ENCODE measurements at regions not wholly inside any gene's neighbourhood (a gene's known extent, or its start where the extent isn't known, plus 50 kb on each side); places are given as distances from the start of the nearest gene placed in this dataset.

DNA sequence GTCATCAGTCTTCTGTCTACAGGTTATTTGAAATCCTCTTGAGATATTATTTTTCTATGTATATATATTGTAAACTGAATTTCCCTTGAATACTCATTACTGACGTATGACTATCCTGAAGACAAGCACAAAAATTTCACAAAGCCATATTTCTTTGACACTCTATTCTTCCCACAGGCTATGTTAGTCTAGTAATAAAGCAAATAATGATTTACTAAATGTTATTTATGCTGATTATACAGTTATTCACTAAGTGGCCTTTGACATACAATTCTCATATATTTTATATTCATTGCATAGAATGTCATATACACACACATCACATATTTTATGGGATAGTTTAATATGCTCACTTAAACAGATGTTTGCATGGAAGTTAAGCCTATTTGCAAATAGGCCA lies 793.0 kb upstream of the GRAMD2B start:
- ATAC-seq (ENCODE audit: low FRiP score) (no peak), DNase-seq (ENCODE audit: low spot score) (no peak)
- TF ChIP-seq, protein P1, sequence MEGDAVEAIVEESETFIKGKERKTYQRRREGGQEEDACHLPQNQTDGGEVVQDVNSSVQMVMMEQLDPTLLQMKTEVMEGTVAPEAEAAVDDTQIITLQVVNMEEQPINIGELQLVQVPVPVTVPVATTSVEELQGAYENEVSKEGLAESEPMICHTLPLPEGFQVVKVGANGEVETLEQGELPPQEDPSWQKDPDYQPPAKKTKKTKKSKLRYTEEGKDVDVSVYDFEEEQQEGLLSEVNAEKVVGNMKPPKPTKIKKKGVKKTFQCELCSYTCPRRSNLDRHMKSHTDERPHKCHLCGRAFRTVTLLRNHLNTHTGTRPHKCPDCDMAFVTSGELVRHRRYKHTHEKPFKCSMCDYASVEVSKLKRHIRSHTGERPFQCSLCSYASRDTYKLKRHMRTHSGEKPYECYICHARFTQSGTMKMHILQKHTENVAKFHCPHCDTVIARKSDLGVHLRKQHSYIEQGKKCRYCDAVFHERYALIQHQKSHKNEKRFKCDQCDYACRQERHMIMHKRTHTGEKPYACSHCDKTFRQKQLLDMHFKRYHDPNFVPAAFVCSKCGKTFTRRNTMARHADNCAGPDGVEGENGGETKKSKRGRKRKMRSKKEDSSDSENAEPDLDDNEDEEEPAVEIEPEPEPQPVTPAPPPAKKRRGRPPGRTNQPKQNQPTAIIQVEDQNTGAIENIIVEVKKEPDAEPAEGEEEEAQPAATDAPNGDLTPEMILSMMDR (IDR thresholded peaks at IDR 0.05): no peak

DNA sequence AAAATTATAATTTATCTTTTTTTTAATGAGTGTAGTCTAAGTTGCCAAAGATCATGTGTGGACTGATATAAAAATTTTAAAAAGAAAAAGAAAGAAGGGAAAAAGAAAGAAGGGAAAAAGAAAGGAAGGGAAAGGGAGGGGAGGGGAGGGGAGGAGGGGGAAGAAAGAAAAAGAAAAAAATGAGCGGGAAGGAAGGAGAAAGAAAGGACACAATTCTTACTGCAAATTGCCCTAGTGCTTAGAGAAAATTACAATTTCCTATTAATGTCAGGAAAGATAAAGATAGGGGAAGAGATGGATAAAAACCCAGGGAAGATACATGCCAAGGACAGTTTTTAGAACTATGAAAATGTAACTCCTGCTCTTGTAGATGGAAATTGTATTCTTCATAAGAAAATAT lies 789.7 kb upstream of the GRAMD2B start:
- no peak for ATAC-seq (ENCODE audit: low FRiP score)
- DNase-seq (ENCODE audit: low spot score): no peak
- TF ChIP-seq, protein P1 (IDR thresholded peaks at IDR 0.05): no peak

GRCh38 chr5:125634216-125634835 lies 788.9 kb upstream of the GRAMD2B start:
- TF ChIP-seq, protein P1 (IDR thresholded peaks at IDR 0.05): no peak
- no peak for ATAC-seq (ENCODE audit: low FRiP score)

DNA sequence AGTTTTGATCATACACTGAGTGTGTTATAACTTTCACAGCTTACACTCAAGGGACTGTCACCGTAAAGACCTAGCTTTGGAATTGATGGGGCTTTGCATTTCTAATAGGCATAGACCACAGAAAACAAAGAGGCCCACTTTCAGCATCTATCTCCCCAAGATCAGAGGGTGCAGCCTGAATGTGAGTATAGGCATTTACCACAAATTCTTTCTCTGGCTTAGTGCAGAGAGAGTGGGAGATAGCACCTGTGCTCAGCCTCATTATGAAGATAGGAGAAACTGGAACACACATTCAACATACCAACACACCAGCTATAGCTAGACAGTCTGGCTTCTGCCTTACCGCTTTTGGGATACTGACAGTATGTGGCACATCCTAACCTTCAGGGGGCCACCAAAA lies 783.4 kb upstream of the GRAMD2B start:
- DNase-seq (ENCODE audit: low spot score): no peak
- TF ChIP-seq, protein P1 (IDR thresholded peaks at IDR 0.05): no peak
- no peak for ATAC-seq (ENCODE audit: low FRiP score)

More at GRCh38 chr5:125634216-125634835, 788.9 kb upstream of the GRAMD2B start:
- DNase-seq (ENCODE audit: low spot score): no peak

GRCh38 chr5:125652761-125653160 lies 770.4 kb upstream of the GRAMD2B start:
- no peak for ATAC-seq (ENCODE audit: low FRiP score)
- TF ChIP-seq, protein P1 (IDR thresholded peaks at IDR 0.05): no peak
- DNase-seq (ENCODE audit: low spot score): no peak

- no peak for DNase-seq (ENCODE audit: low spot score)
- ATAC-seq (ENCODE audit: low FRiP score): no peak
- TF ChIP-seq, protein P1 (IDR thresholded peaks at IDR 0.05): no peak
These were observed 768.8 kb upstream of the GRAMD2B start for GRCh38 chr5:125654392-125654791.

GRCh38 chr5:125655156-125655555 lies 768.1 kb upstream of the GRAMD2B start:
- ATAC-seq (ENCODE audit: low FRiP score) (no peak), DNase-seq (ENCODE audit: low spot score) (no peak)
- TF ChIP-seq, protein P1 (IDR thresholded peaks at IDR 0.05): no peak

Data from omental fat pad (tissue), 3 donors.